ENCODE measurements at regions not wholly inside any gene's neighbourhood (a gene's known extent, or its start where the extent isn't known, plus 50 kb on each side); places are given as distances from the start of the nearest gene placed in this dataset.
A peak's percentile ranks its signal among the peaks of the same experiment; 100 is the strongest.
"Not testable (repeated sequence)": the region's sequence is repeated elsewhere in the genome, so short reads cannot be mapped to it uniquely, and the experiment has no call there.

DNA sequence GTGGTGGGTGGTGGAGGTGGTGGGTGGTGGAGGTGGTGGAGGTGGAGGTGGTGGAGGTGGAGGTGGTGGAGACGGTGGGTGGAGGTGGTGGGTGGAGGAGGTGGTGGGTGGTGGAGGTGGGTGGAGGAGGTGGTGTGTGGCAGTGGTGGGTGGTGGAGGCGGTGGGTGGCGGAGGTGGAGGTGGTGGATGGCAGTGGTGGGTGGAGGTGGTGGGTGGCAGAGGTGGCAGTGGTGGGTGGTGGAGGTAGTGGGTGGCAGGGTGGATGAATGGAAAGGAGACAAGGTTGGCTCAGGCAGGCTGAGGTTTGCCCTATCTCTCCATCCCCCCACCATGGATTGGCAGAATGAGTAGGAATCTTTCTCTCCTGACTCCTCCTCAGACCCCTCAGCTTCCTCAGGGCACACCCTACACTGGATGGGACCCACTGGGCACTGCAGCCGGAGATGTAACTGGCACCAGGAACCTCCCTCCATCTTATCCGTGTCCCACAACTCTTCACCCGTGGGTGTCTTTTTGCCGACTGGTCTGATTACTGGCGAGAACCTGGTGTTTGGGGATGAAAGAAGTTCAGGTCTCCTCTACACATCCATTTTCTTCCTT is 166.3 kb downstream of the C9orf50 start:
- no peak for DNase-seq

- no peak for DNase-seq
Measured at GRCh38 chr9:129453734-129454133, 167.2 kb downstream of the C9orf50 start.

GRCh38 chr9:129451669-129452068 is 169.2 kb downstream of the C9orf50 start:
- DNase-seq = no peak

DNA sequence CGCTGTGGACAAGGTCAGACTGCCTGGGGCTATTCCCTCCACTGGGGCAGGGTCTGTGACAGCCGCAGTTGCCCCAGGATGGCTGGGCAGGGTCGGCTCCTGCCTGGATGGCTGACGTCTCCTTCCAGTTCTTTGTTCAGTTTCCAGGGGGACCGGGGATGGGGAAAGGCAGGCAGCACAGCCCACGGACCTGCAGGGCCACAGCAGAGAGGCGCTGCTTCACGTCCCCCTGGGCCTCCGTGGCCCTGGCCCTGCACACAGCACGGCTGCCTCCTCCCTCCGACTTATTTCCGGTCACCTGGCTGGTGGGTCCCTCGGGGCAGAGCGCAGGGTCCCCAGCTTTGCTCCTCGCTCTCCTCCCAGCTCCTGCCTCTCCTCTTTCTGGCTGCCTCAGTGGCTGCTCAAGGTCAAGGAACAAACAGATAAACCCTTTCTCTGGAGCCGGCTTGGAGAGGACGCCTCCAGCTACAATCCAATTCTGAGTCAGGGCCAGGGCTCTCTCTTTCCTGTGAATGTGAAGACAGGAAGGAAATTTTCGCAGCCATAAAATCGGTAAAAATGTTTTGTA is 169.7 kb downstream of the C9orf50 start:
- DNase-seq = no peak

DNA sequence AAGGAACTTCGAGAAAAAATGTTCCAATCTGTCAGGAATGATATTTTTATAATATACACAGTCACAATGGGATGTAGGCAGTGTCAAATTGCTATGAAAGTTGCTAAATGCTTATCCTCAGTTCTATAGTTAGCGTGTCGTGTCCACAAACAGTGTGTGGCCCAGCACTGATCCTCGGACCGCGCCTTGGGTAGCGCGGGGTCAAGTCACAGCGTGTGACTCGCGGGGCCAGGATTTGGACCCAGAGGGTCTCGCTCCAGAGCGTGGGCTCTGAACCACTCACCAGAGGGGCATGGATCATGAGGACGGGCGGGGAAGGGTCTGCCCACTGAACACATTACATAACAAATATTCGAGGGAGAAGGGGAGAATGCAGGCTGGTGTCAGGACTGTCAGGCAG is 171.8 kb downstream of the C9orf50 start:
- DNase-seq = no peak

DNA sequence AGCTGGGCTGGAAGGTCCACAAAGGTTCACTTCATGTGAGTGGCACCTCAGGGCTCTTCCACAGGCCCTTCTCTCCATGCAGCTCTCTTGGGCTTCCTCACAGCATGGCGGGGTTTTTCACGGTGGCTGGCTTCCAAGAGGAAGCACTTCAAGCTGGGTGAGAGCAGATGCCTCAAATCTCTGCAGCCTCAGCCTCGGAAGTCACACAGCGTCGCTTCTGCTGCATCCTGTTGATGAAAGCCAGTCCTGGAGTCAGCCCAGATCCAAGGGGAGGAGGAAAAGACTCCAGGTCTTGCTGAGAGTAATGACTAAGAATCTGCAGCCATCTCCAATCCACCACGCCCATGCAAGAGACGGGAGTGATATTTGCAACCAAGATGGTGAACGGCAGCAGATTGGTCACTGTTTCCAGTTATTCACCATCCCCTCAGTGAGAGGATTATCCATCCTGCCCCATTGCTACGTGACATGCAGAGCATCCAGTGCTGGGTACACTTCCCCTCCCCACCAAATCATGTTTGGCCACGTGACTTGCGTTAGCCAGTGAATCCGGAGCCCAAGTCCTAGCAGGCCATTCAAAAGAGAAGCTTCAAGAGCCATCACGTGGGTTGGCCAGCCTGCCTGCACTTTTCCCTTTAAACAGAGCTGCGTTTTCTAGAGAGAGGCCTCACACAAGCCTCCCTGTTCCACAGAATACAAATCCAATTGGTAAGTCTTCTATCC is 173.9 kb downstream of the C9orf50 start:
- peak; percentile 36 for DNase-seq

GRCh38 chr9:129445794-129446306 is 175.1 kb downstream of the C9orf50 start:
- DNase-seq = no peak

- not testable (repeated sequence) for DNase-seq
Measured at GRCh38 chr9:129443515-129444164, 177.3 kb downstream of the C9orf50 start.

- DNase-seq = no peak
Measured at GRCh38 chr9:129442803-129443511, 177.9 kb downstream of the C9orf50 start.

GRCh38 chr9:129441852-129442251 is 179.0 kb downstream of the C9orf50 start:
- DNase-seq = no peak

DNA sequence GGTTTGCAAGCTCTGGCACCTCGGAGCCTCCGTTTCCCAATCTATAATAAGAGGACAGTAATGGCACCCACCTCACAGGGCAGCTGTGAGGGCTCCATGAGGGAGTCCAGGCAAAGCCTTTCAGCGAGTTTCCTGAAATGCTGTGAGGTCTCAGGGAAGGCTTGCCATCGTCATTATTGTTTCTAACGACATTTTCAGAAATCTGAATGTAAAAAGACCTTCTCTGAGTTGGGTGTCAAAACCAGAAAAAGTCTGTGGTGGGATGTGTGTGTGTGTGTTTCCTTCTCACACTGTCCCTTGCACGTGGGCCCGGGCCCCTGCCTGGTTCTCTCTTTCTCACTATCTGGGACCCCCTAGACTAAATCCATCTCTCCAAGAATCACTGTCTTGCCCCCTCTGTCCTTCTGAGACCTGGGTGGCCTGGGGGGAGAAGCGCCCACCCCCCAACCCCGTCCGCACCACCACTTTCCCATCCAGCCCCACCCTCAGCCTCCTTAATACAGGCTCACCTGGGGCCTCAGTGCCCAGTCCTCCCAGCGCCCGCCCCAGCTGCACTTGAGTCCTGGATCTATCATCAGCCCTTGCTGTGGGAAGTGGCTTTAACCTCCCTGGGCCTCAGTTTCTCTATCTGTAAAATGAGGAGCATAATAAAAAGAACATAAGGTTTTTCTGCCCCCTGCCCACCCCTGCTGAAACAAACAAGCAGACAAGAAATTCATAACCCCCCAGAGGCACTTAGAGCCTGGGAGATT is 180.3 kb downstream of the C9orf50 start:
- DNase-seq = no peak

DNA sequence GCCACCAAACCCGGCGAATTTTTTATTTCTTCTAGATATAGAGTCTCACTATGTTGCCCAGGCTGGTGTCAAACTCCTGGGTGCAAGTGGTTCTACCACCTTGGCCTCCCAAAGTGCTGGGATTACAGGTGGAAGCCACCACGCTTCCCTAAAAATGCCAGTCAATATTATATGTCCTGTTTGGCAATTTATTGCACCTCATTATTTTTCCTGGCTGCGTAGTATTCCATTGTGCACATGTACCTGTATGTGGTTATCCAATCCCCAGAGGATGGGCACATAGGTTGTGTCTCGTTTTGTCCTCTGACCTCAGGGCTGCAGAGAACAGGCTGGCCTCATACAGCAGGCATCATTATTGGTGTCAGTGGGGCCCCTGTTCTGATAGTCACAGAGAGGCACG is 181.7 kb downstream of the C9orf50 start:
- DNase-seq = no peak

DNA sequence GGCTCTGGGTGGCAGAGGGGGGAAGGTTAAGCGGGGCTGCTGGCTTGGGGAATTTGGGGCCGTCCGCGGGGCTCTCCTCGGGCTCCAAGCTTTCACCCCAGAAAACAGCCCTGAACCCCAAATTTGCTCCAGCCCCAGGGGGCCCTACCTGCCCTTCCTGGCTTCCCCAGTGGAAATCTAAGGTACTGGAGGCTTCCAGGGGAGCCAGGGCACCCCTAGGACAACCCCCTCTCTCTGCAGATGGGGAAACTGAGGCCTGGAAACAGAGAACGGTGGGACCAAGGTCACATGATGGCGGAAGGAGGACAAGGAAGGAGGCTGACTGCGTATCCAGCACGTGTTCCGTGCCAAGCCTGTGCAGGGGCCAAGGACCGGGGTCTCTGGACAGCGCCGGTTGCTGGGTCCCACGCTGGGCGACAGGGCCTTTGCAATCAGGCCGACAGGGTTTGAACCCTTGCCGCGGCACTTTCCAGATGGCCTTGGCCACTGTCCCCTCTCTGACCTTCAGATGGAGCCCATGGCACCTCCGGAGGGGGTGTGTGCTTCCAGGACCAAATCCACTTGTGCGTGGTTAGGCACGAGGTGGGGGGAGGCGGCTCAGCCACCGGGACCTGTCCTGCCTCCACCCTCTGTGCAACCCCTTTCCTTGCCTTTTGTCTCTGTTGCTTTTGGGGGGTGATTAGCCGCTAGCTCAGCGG is 183.1 kb downstream of the C9orf50 start:
- DNase-seq = no peak

- peak; percentile 65 for DNase-seq
Measured at GRCh38 chr9:129436751-129437625, 183.9 kb downstream of the C9orf50 start.

- no peak for DNase-seq
Measured at GRCh38 chr9:129435988-129436717, 184.7 kb downstream of the C9orf50 start.

GRCh38 chr9:129435291-129435690 is 185.6 kb downstream of the C9orf50 start:
- DNase-seq = no peak

DNA sequence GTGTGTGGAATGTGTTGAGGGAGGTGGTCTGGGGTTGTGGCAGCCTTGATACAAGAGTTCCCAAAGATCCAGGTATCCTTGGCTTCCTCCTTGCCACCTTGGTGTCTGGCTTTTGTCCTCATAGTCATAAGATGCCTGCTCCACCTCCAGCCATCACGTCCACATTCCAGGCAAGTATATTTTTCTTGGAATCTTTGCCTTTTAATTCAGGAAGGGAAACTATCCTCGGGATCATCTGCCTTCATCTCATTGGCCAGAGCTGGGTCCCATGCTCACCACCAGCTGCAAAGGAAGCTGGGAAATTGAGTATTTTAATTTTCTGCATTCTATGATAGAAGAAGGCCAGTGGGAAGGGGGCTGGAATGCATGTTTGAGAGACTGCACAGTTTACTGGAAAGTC is 186.7 kb downstream of the C9orf50 start:
- DNase-seq = peak; percentile 35

DNA sequence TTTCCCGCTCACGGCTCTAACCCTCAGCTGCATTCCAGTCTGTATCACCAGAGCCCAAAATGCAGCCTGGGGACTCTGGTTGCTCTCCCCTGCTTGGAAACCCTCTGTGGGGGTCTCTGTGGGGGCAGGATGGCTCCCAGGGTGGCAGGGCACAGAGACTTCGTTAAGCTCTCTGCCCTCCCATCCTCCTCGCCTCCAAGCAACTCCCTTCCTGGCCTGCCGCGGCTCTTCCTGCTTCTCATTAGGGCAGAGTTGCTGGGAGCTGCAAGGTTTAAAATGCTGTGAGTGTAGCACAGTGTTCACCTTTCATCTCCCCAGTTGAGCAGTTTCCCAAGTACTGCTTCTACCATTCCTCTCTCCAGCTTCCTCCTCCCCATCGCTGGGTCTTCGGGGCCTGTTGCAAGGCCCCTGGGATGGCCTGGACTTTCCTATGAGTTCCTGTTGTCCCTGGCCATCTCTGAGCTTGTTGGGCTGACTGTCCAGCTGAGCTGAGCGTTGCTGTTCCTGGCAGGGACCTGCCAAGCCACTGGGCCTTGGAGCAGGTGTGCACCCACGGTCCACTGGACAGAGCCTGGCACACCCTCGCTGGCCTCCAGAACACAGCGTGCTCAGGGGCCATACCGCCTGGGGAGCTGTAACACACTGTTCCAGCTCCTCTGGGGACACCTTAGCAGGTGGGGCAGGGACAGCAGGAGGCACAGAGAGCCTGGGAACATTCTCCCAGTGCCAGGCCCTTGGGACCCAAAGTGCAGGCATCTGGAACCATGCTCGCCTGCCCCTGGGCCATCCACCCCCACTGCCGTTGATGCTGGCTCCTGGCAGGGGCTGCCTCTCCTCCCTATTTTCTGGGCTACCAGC is 188.4 kb downstream of the C9orf50 start:
- DNase-seq = no peak

All from fibroblast of skin of scalp (primary cell).